HL-60 (cell line): ENCODE measurements at regions not wholly inside any gene's neighbourhood (a gene's known extent, or its start where the extent isn't known, plus 50 kb on each side); places are given as distances from the start of the nearest gene placed in this dataset.

ENCODE experiments used
- DNase-seq, 2 experiments: peaks; one replicate each; pipeline ENCODE4 v3.0.0-alpha.2; 2010 to 2020; ENCODE audit warnings: low read depth in 1 of 2, low spot score in 1 of 2
- H3K27ac ChIP-seq: fragments of 250-450 bp; sonication (Bioruptor Pico); replicated peaks from 2 replicates; pipeline ENCODE4 v1.5.1; 2020; ENCODE audit warnings: mild to moderate bottlenecking, moderate library complexity
- H3K27me3 ChIP-seq: fragments of 250-450 bp; sonication (Bioruptor Pico); 2 replicates; pipeline ENCODE4 v1.5.1; 2021; ENCODE audit warnings: mild to moderate bottlenecking, moderate library complexity; ENCODE audit not compliant: insufficient read depth, poor library complexity, severe bottlenecking
- H3K4me3 ChIP-seq: replicated peaks from 2 replicates; pipeline ENCODE4 v1.5.1; 2011; ENCODE audit warnings: mild to moderate bottlenecking, control low read depth, low read length; ENCODE audit not compliant: insufficient read depth
- CTCF ChIP-seq: IDR thresholded peaks from one replicate; pipeline ENCODE4 v1.5.1; 2011; ENCODE audit warnings: low read length, control low read depth, inconsistent platforms; ENCODE audit not compliant: insufficient read depth
- GABPA ChIP-seq: IDR thresholded peaks from 2 replicates; pipeline ENCODE4 v1.6.1; 2012; ENCODE audit warnings: low read depth
- POLR2AphosphoS5 ChIP-seq: IDR thresholded peaks from 2 replicates; pipeline ENCODE4 v1.6.1; 2012; ENCODE audit warnings: low read depth
- REST ChIP-seq: IDR thresholded peaks from 2 replicates; pipeline ENCODE4 v1.6.1; 2012; ENCODE audit warnings: low read depth; ENCODE audit not compliant: insufficient replicate concordance
- SPI1 ChIP-seq: IDR thresholded peaks from 2 replicates; pipeline ENCODE4 v1.6.1; 2012; ENCODE audit warnings: low read depth, mild to moderate bottlenecking, borderline replicate concordance

DNA sequence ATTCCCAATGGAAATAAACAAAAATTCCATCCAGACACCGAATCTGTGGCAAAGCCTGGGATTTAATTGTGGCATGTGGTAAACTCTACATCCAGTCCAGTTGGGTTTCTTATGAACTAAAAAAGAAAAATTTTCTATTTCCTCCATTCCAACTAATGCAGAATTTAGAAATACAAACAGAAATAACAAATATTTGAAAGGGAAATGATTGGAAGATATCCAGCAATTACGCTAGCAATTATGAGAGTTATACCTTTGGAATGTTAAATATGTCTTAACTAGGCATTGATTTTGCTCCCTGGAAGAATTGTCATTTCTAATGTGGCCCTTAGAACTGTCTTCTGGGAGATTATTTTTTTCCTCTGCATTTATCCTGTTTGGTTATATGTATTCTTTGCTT is 421.4 kb upstream of the KLHL1 start:
- H3K4me3 ChIP-seq, result no peak overlapping the region
- DNase-seq, result no peak
- TF ChIP-seq GABPA, result no peak
- TF ChIP-seq SPI1, result no peak
- TF ChIP-seq CTCF, result no peak
- no peak for TF ChIP-seq REST
- no peak for TF ChIP-seq POLR2AphosphoS5
- no peak overlapping the region for H3K27ac ChIP-seq
- H3K27me3 ChIP-seq, result peaks cover 2% of the 10 kb centered on the region

- Histone ChIP-seq H3K4me3 (no peak overlapping the region), H3K27ac (no peak overlapping the region), H3K27me3 (peaks cover 2% of the 10 kb centered on the region)
- no peak for TF ChIP-seq GABPA
- TF ChIP-seq REST, result no peak
- TF ChIP-seq CTCF, result no peak
- no peak for TF ChIP-seq SPI1
- TF ChIP-seq POLR2AphosphoS5, result no peak
- no peak for DNase-seq
Measured at GRCh38 chr13:70527599-70527998, 419.3 kb upstream of the KLHL1 start.

DNA sequence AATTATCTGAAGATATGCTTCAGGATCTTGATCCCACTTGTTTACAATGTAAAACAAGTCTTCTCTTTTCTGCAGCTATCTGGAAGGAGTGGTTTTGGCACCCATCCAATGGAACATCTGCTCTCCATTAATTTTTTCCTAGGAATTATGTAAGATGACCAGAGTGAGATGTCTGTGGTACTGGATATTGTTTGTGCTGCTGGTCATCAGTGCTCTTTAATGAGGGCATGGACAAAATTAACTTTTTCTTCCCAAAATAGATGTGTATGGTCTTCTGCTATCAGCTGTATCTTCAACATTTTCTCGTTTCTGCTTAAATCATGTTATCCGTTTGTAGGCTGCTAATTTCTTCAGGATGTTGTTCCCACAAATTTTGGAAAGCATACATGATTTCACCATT is 415.4 kb upstream of the KLHL1 start:
- Histone ChIP-seq H3K4me3 (no peak overlapping the region), H3K27ac (no peak overlapping the region), H3K27me3 (peaks cover 2% of the 10 kb centered on the region)
- DNase-seq, result no peak
- TF ChIP-seq REST (no peak), SPI1 (no peak), CTCF (no peak), GABPA (no peak), POLR2AphosphoS5 (no peak)
